ENCODE measurements at regions not wholly inside any gene's neighbourhood (a gene's known extent, or its start where the extent isn't known, plus 50 kb on each side); places are given as distances from the start of the nearest gene placed in this dataset.
"Not testable (repeated sequence)": the region's sequence is repeated elsewhere in the genome, so short reads cannot be mapped to it uniquely, and the experiment has no call there.

- DNase-seq = no peak
Measured at GRCh38 chr17:37859451-37859850, 64.8 kb upstream of the TBC1D3K start.

DNA sequence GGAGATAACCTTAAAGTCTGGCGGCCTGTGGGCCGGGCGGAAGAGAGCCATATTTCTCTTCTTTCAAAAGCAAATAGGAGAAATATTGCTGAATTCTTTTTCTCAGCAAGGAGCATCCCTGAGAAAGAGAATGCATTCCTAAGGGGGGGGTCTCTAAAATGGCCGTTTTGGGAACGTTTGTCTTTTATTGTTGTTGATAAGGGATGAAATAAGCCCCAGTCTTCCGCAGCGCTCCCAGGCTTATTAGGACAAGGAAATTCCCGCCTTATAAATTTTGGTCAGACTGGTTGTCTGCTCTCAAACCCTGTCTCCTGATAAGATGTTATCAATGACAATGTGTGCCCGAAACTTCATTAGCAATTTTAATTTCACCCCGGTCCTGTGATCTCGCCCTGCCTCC is 65.8 kb upstream of the TBC1D3K start:
- not testable (repeated sequence) for DNase-seq

- no peak for DNase-seq
Measured at GRCh38 chr17:37856245-37856644, 68.0 kb upstream of the TBC1D3K start.

DNA sequence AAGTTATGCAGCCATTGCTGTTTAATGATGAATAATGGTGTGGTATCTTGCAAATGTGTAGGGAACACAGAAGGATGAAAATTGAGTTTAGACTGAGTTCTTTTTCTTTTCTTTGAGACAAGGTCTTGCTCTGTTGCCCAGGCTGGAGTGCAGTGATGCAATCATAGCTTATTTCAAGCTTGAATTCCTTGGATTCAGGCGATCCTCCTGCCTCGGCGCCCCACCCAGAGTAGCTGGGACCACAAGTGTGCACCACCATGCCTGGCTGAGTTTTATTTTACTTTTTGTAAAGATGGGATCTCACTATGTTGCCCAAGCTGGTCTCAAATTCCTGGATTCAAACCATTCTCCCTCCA is 74.6 kb upstream of the TBC1D3K start:
- DNase-seq = no peak

DNA sequence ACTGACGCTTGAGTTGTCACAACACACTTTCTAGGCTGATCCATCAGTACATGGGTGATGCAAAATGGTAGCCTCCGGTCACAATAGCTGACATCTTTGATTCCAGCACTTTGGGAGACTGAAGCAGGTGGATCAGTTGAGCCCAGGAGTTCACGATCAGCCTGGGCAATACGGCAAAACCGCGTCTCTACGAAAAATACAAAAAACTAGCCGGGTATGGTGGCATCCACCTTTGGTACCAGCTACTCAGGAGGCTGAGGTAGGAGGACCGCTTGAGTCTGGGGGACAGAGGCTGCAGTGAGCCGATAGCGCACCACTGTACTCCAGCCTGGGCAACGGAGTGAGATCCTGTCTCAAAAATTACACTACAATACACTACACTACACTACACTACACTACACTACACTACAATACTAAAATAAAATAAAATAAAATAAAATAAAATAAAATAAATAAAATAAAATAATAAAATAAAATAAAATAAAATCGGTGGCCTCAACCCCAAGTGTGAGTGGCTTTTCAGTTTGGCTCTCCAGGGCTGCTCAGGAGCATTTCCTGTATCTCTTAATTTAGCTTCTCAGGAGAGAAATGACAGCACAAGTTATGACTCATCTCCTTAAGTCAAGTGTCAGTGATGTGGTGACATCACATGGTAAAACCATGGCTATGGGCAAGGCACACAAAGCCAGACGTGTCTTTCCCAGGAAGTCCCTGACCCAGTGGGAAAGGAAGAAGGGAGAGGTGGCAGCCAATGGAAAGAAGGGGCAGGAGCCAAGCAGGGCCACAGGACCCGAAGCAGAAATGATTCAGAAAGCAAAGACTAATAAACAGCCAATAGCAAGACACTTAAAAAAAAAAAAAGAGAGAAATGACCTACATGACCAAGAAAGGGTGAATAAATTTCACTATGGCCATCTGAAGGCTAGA is 75.3 kb upstream of the TBC1D3K start:
- no peak for DNase-seq

GRCh38 chr17:37847811-37848331 is 76.3 kb upstream of the TBC1D3K start:
- DNase-seq = no peak

DNA sequence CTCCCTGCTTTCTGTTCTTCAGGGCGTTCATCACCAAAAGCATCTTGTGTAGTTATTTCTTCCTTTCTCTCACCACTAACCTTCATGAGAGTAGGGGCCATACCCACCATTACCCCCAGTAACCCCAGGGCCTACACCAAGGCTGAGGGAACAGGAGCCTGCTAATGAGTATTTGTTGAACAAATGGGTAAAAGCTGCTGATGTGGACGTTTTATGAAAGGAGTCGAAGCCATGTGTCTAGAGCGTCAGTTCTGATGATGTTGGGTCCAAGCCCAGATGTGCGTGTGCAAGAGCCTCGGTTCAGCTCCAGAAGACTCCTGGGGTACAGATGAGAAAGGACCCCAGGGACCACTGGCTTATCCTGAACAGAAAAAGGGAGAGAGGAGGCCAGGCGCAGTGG is 77.1 kb upstream of the TBC1D3K start:
- DNase-seq = no peak

DNA sequence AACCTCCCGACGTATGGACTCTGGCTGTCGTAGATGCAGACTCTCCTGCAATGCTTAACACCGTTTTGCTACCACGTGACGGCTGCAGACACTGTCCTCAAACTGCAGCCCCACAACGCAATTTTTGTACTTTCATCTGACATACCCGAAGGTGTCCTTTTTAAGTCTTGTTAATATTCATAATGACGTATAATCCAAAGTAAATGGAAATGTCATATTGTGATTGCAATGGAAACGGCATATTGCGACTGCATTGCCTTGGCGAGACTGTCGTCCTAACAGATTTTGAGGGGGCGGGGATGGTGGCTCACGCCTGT is 79.3 kb upstream of the TBC1D3K start:
- DNase-seq = no peak

GRCh38 chr17:37844158-37844976 is 79.8 kb upstream of the TBC1D3K start:
- peak; percentile 51 for DNase-seq

- DNase-seq = no peak
Measured at GRCh38 chr17:37842401-37842800, 81.8 kb upstream of the TBC1D3K start.

- DNase-seq = no peak
Measured at GRCh38 chr17:37841232-37841631, 83.0 kb upstream of the TBC1D3K start.

DNA sequence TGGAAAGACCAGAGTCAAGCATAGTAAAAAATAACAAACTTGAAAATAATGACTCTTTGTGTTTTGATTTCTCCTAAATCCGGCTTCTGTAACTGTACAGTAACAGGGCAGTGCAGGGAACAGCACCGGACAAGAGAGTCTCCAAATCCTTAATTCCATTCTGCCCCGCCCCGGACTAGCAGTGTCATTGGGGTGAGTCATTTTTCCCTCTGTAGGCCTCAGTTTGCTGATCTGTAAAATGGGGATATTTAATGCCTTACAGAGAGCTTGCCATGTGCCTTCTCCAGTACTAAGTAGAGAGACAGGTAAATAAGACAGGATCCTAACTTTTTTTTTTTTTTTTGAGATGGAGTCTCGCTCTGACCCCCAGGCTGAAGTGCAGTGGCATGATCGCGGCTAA is 83.6 kb upstream of the TBC1D3K start:
- no peak for DNase-seq

GRCh38 chr17:37839196-37839978 is 84.8 kb upstream of the TBC1D3K start:
- DNase-seq = no peak

DNA sequence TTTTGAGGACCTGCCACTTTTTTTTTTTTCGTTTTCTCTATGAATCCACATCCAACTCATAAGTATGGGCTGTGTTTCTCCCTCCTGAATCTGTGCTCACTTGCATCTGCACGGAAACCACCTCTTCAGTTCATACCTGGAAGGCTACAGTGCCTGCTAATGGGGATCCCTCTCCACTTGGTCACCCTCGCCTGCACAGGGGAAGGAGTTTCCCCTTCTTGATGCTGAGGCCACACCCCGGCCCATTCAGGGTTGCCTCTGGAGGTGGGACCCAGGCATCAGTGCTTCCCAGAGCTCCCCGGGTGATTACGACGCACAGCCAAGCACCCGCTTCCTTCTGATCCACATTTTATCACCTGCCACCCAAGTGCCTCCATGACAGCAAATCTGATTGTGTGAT is 85.9 kb upstream of the TBC1D3K start:
- DNase-seq = no peak

- DNase-seq = no peak
Measured at GRCh38 chr17:37836593-37836992, 87.6 kb upstream of the TBC1D3K start.

- no peak for DNase-seq
Measured at GRCh38 chr17:37834168-37834567, 89.3 kb upstream of the HNF1B start.

- DNase-seq = no peak
Measured at GRCh38 chr17:37833237-37833859, 88.5 kb upstream of the HNF1B start.

DNA sequence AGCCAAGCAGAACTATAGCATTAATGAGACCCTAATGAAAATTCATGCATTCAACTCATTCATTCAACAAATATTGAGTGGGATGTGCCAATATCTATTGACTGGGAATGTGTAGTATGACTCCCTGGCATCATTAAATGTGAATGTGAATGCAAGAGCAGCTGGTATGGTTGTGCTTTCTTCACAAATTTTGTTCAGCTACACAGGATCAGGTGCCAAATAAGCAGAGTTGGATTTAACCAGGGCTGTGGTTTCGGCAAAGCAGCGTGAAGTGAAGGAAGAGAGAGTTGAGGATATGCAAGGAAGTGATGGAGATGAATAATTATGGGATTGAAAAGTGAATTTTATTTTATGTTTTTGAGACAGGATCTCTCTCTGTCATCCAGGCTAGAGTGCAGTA is 87.1 kb upstream of the HNF1B start:
- DNase-seq = no peak

DNA sequence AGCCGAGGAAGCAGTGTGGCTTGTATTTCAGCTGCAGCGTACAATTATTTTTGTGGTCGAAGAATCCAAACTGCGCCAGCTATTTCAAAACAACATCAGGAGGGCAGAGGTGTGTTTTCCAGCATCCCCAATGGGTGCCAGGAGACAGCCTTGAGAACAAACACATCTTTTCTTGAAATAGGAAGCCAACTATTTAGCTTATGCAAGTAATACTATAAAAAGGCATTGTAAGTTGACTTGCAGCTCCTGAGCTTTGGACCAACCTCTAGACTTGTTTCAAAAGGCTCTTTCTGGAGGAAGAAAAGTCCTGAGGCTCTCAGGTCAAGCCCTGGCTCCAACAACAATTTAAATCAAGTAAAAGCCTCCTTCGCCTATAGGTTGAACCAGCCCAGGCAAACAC is 86.6 kb upstream of the HNF1B start:
- DNase-seq = no peak

DNA sequence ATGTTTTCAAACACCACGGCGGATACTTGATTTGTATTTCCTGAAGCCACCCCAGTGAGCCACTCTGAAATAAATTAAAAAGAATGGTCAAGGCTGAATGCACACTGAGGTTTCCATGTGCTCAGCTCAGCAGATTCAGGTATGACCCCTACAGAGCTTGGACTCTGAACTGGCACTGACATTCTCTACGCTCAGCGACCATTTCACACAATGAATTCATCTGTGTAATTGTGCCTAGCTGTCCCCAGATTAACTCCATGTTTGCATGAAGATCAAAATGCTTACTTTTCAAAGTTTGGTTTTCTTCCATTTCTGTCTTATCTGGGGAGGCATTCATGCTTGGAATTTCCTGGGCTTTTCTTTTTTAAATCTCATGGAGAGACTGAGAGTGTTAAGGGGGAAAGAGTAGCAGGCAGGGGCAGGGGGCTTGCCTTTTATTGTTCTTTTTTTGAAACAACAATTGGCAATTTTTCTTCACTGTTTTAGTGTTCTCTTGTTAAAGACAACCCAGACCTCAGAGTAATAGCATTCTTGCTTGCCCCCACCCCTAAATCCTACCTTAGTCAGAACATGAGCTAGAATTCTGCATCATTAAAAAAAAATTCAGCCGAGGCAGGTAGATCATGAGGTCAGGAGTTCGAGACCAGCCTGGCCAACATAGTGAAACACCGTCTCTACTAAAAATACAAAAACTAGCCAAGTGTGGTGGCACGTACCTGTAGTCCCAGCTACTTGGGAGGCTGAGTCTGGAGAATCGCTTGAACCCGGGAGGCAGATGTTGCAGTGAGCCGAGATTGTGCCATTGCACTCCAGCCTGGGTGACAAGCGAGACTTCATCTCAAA is 85.5 kb upstream of the HNF1B start:
- no peak for DNase-seq

- no peak for DNase-seq
Measured at GRCh38 chr17:37829592-37830123, 84.8 kb upstream of the HNF1B start.

Data from CD4-positive, alpha-beta T cell treated with Interleukin-6 for 4 hours (primary cell).